GM12891 (cell line): ENCODE measurements at regions not wholly inside any gene's neighbourhood (a gene's known extent, or its start where the extent isn't known, plus 50 kb on each side); places are given as distances from the start of the nearest gene placed in this dataset.

ENCODE experiments used
- DNase-seq: peaks from one replicate; pipeline ENCODE4 v3.0.0; 2011; ENCODE audit warnings: low spot score; ENCODE audit not compliant: insufficient read length
- FAIRE-seq: peaks from 2 replicates; lab custom pipeline; 2011; peaks lifted over from hg19 to GRCh38; lab: Jason Lieb, UNC
- PAX5 ChIP-seq: IDR thresholded peaks from 2 replicates; pipeline ENCODE4 v1.6.1; 2011; ENCODE audit warnings: low read length, moderate library complexity, mild to moderate bottlenecking; ENCODE audit not compliant: insufficient read depth, severe bottlenecking
- POLR2A ChIP-seq: IDR thresholded peaks from 2 replicates; pipeline ENCODE4 v1.6.1; 2011; ENCODE audit warnings: low read depth, low read length, control low read depth
- POLR2AphosphoS5 ChIP-seq: IDR thresholded peaks from 2 replicates; pipeline ENCODE4 v1.6.1; 2011; ENCODE audit warnings: low read depth, low read length, control low read depth
- POU2F2 ChIP-seq: IDR thresholded peaks from 2 replicates; pipeline ENCODE4 v1.6.1; 2011; ENCODE audit warnings: low read depth, mild to moderate bottlenecking, control low read depth, low read length, moderate library complexity
- SPI1 ChIP-seq: IDR thresholded peaks from 2 replicates; pipeline ENCODE4 v1.6.1; 2011; ENCODE audit warnings: low read depth, low read length, control low read depth
- TAF1 ChIP-seq: IDR thresholded peaks from 2 replicates; pipeline ENCODE4 v1.6.1; 2011; ENCODE audit warnings: low read depth, low read length, control low read depth

DNA sequence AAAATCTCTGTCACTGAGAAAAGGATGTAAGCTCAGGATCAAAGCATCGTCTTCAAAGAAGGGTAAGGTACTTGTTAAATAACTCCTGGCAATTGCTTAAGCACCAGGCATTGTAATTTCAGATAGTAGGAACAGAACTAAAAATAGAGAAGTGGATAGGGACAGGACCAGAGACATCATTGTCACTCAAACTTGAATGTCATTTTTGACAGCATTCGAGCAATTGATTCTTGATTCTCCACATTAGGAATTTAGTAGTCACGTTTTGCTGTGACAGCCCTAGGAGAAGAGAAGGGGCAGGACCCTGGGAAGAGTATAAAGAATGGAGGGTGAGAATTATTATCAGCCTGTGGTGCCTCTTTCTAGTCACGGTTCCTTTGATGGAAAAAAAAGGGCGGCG, 50.1 kb upstream of the BACH2 start:
- TF ChIP-seq TAF1: no peak
- TF ChIP-seq POLR2A: no peak
- no peak for TF ChIP-seq POU2F2
- TF ChIP-seq SPI1: no peak
- TF ChIP-seq POLR2AphosphoS5: no peak
- no peak for TF ChIP-seq PAX5

More for the DNA sequence above, 50.1 kb upstream of the BACH2 start:
- DNase-seq: no peak
- no peak for FAIRE-seq
